ES-I3 (cell line): ENCODE measurements at regions not wholly inside any gene's neighbourhood (a gene's known extent, or its start where the extent isn't known, plus 50 kb on each side); places are given as distances from the start of the nearest gene placed in this dataset.

Experiments used
- H3K36me3 ChIP-seq: 2 replicates; pipeline ENCODE4 v1.6.1; 2013; ENCODE audit warnings: mild to moderate bottlenecking, low read length, control low read depth, moderate library complexity; ENCODE audit not compliant: insufficient read depth
- H3K4me1 ChIP-seq: 2 replicates; pipeline ENCODE4 v1.6.1; 2013; ENCODE audit warnings: mild to moderate bottlenecking, control low read depth, low read length; ENCODE audit not compliant: insufficient read depth
- H3K9ac ChIP-seq: 2 replicates; pipeline ENCODE4 v1.6.1; 2013; ENCODE audit warnings: low read depth, mild to moderate bottlenecking, low read length, moderate library complexity
- H3K9me3 ChIP-seq: 2 replicates; pipeline ENCODE4 v1.6.1; 2013; ENCODE audit warnings: mild to moderate bottlenecking, low read length, moderate library complexity; ENCODE audit not compliant: control insufficient read depth, insufficient read depth

GRCh38 chr7:10268034-10268433 lies 705.6 kb upstream of the PHF14 start:
- H3K9me3 ChIP-seq: no peaks in the 10 kb centered on the region
- H3K4me1 ChIP-seq: no peaks in the 10 kb centered on the region
- H3K36me3 ChIP-seq: no peaks in the 10 kb centered on the region
- no peak overlapping the region for H3K9ac ChIP-seq

- H3K9ac ChIP-seq: no peak overlapping the region
- H3K4me1 ChIP-seq: no peaks in the 10 kb centered on the region
- no peaks in the 10 kb centered on the region for H3K36me3 ChIP-seq
- no peaks in the 10 kb centered on the region for H3K9me3 ChIP-seq
Observed at GRCh38 chr7:10282909-10283308, 690.8 kb upstream of the PHF14 start.

- no peaks in the 10 kb centered on the region for H3K4me1 ChIP-seq
- no peak overlapping the region for H3K9ac ChIP-seq
- no peaks in the 10 kb centered on the region for H3K36me3 ChIP-seq
- no peaks in the 10 kb centered on the region for H3K9me3 ChIP-seq
Observed at GRCh38 chr7:10284001-10284400, 689.7 kb upstream of the PHF14 start.

- Histone ChIP-seq H3K9me3 (no peaks in the 10 kb centered on the region), H3K9ac (no peak overlapping the region), H3K4me1 (no peaks in the 10 kb centered on the region), H3K36me3 (no peaks in the 10 kb centered on the region)
Observed at GRCh38 chr7:10299384-10299783, 674.3 kb upstream of the PHF14 start.

GRCh38 chr7:10300577-10300976 lies 673.1 kb upstream of the PHF14 start:
- Histone ChIP-seq H3K36me3 (no peaks in the 10 kb centered on the region), H3K9ac (no peak overlapping the region), H3K9me3 (no peaks in the 10 kb centered on the region), H3K4me1 (no peaks in the 10 kb centered on the region)

- Histone ChIP-seq H3K36me3 (no peaks in the 10 kb centered on the region), H3K4me1 (no peaks in the 10 kb centered on the region), H3K9me3 (no peaks in the 10 kb centered on the region), H3K9ac (no peak overlapping the region)
Observed at GRCh38 chr7:10308276-10308675, 665.4 kb upstream of the PHF14 start.

GRCh38 chr7:10312942-10313341 lies 660.7 kb upstream of the PHF14 start:
- no peak overlapping the region for H3K9ac ChIP-seq

GRCh38 chr7:10315881-10316280 lies 657.8 kb upstream of the PHF14 start:
- H3K36me3 ChIP-seq: no peaks in the 10 kb centered on the region
- no peak overlapping the region for H3K9ac ChIP-seq
- no peaks in the 10 kb centered on the region for H3K9me3 ChIP-seq
- no peaks in the 10 kb centered on the region for H3K4me1 ChIP-seq

More at GRCh38 chr7:10312942-10313341, 660.7 kb upstream of the PHF14 start:
- Histone ChIP-seq H3K9me3 (no peaks in the 10 kb centered on the region), H3K36me3 (no peaks in the 10 kb centered on the region), H3K4me1 (no peaks in the 10 kb centered on the region)

GRCh38 chr7:10316488-10316887 lies 657.2 kb upstream of the PHF14 start:
- Histone ChIP-seq H3K9ac (no peak overlapping the region), H3K4me1 (no peaks in the 10 kb centered on the region), H3K36me3 (no peaks in the 10 kb centered on the region), H3K9me3 (no peaks in the 10 kb centered on the region)

GRCh38 chr7:10325395-10325794 lies 648.3 kb upstream of the PHF14 start:
- Histone ChIP-seq H3K9me3 (no peaks in the 10 kb centered on the region), H3K4me1 (no peaks in the 10 kb centered on the region), H3K36me3 (no peaks in the 10 kb centered on the region), H3K9ac (no peak overlapping the region)

GRCh38 chr7:10343108-10343507 lies 630.6 kb upstream of the PHF14 start:
- Histone ChIP-seq H3K36me3 (no peaks in the 10 kb centered on the region), H3K4me1 (no peaks in the 10 kb centered on the region), H3K9me3 (no peaks in the 10 kb centered on the region), H3K9ac (no peak overlapping the region)

- H3K9me3 ChIP-seq: no peaks in the 10 kb centered on the region
- no peaks in the 10 kb centered on the region for H3K4me1 ChIP-seq
- H3K36me3 ChIP-seq: no peaks in the 10 kb centered on the region
- no peak overlapping the region for H3K9ac ChIP-seq
Observed at GRCh38 chr7:10346032-10346431, 627.6 kb upstream of the PHF14 start.

- H3K9ac ChIP-seq: no peak overlapping the region
- H3K36me3 ChIP-seq: no peaks in the 10 kb centered on the region
- H3K9me3 ChIP-seq: no peaks in the 10 kb centered on the region
- H3K4me1 ChIP-seq: no peaks in the 10 kb centered on the region
Observed at GRCh38 chr7:10355816-10356215, 617.9 kb upstream of the PHF14 start.

- Histone ChIP-seq H3K4me1 (no peaks in the 10 kb centered on the region), H3K9ac (no peak overlapping the region), H3K9me3 (no peaks in the 10 kb centered on the region), H3K36me3 (no peaks in the 10 kb centered on the region)
Observed at GRCh38 chr7:10360050-10360449, 613.6 kb upstream of the PHF14 start.

- no peaks in the 10 kb centered on the region for H3K36me3 ChIP-seq
- no peak overlapping the region for H3K9ac ChIP-seq
- peaks cover 5% of the 10 kb centered on the region for H3K9me3 ChIP-seq
- H3K4me1 ChIP-seq: no peaks in the 10 kb centered on the region
Observed at GRCh38 chr7:10401793-10402192, 571.9 kb upstream of the PHF14 start.

- H3K36me3 ChIP-seq: no peaks in the 10 kb centered on the region
- H3K9me3 ChIP-seq: no peaks in the 10 kb centered on the region
- peaks cover 5% of the 10 kb centered on the region; the same call in 1 of the 2 replicates for H3K4me1 ChIP-seq
- no peak overlapping the region for H3K9ac ChIP-seq
Observed at GRCh38 chr7:10412422-10413019, 561.2 kb upstream of the PHF14 start.
